ENCODE measurements at regions not wholly inside any gene's neighbourhood (a gene's known extent, or its start where the extent isn't known, plus 50 kb on each side); places are given as distances from the start of the nearest gene placed in this dataset.

- no peaks in the 10 kb centered on the region for H4K20me1 ChIP-seq (ENCODE audit: insufficient read depth, low read length, poor library complexity, severe bottlenecking)
- peaks cover 17% of the 10 kb centered on the region for H3F3A ChIP-seq (ENCODE audit: low read depth)
- H3K4me2 ChIP-seq (ENCODE audit: low read depth, low read length, poor library complexity, severe bottlenecking) = peak overlapping the region; percentile 89
- peaks cover 27% of the 10 kb centered on the region for H3K4me1 ChIP-seq (ENCODE audit: insufficient read depth, low read length, poor library complexity, severe bottlenecking)
- no peaks in the 10 kb centered on the region for H3K27me3 ChIP-seq (ENCODE audit: insufficient read depth, low read length, poor library complexity, severe bottlenecking)
- TF ChIP-seq EZH2phosphoT487 (IDR thresholded peaks at IDR 0.05; ENCODE audit: borderline replicate concordance) (no peak), CTCF (conservative IDR thresholded peaks at IDR 0.05; ENCODE audit: low read length) (no peak)
- H3K9me2 ChIP-seq (replicated peaks; ENCODE audit: low read depth, low read length) = no peaks in the 10 kb centered on the region
- H3K4me3 ChIP-seq (ENCODE audit: low read length, poor library complexity, severe bottlenecking) = peak overlapping the region; percentile 95
- peak overlapping the region; percentile 13; the same call in 1 of the 2 replicates for H2AFZ ChIP-seq (ENCODE audit: low read length)
- peaks cover 17% of the 10 kb centered on the region; the same call in 1 of the 2 replicates for H3K79me2 ChIP-seq (ENCODE audit: insufficient read depth, low read length)
- H3K36me3 ChIP-seq (ENCODE audit: insufficient read depth, low read length) = no peaks in the 10 kb centered on the region
- H3K9ac ChIP-seq (ENCODE audit: low read depth, low read length, poor library complexity, severe bottlenecking) = peak overlapping the region; percentile 97
- H3K9me3 ChIP-seq (ENCODE audit: insufficient read depth, low read depth, low read length) = no peaks in the 10 kb centered on the region
Observed at GRCh38 chr6:26271668-26272024, 93.4 kb upstream of the BTN3A2 start.

GRCh38 chr6:26272171-26272637 lies 92.8 kb upstream of the BTN3A2 start:
- H3K9me3 ChIP-seq (ENCODE audit: insufficient read depth, low read depth, low read length) = no peaks in the 10 kb centered on the region
- no peaks in the 10 kb centered on the region for H3K36me3 ChIP-seq (ENCODE audit: insufficient read depth, low read length)
- H2AFZ ChIP-seq (ENCODE audit: low read length) = peak overlapping the region; percentile 7; the same call in 1 of the 2 replicates
- no peaks in the 10 kb centered on the region for H3K27me3 ChIP-seq (ENCODE audit: insufficient read depth, low read length, poor library complexity, severe bottlenecking)
- H3K9me2 ChIP-seq (replicated peaks; ENCODE audit: low read depth, low read length) = no peaks in the 10 kb centered on the region
- peaks cover 17% of the 10 kb centered on the region; the same call in 1 of the 2 replicates for H3K79me2 ChIP-seq (ENCODE audit: insufficient read depth, low read length)
- peaks cover 17% of the 10 kb centered on the region for H3F3A ChIP-seq (ENCODE audit: low read depth)
- H3K9ac ChIP-seq (ENCODE audit: low read depth, low read length, poor library complexity, severe bottlenecking) = peak overlapping the region; percentile 97
- H4K20me1 ChIP-seq (ENCODE audit: insufficient read depth, low read length, poor library complexity, severe bottlenecking) = no peaks in the 10 kb centered on the region
- TF ChIP-seq EZH2phosphoT487 (IDR thresholded peaks at IDR 0.05; ENCODE audit: borderline replicate concordance) (no peak), CTCF (conservative IDR thresholded peaks at IDR 0.05; ENCODE audit: low read length) (no peak)
- H3K4me1 ChIP-seq (ENCODE audit: insufficient read depth, low read length, poor library complexity, severe bottlenecking) = peaks cover 32% of the 10 kb centered on the region
- H3K4me2 ChIP-seq (ENCODE audit: low read depth, low read length, poor library complexity, severe bottlenecking) = peak overlapping the region; percentile 89
- H3K4me3 ChIP-seq (ENCODE audit: low read length, poor library complexity, severe bottlenecking) = peak overlapping the region; percentile 95

GRCh38 chr6:26273673-26274588 lies 91.1 kb upstream of the BTN3A2 start:
- H3K79me2 ChIP-seq (ENCODE audit: insufficient read depth, low read length) = peaks cover 16% of the 10 kb centered on the region; the same call in 1 of the 2 replicates
- H3K4me2 ChIP-seq (ENCODE audit: low read depth, low read length, poor library complexity, severe bottlenecking) = peak overlapping the region; percentile 79

More at GRCh38 chr6:26273673-26274588, 91.1 kb upstream of the BTN3A2 start:
- peaks cover 31% of the 10 kb centered on the region for H3K4me1 ChIP-seq (ENCODE audit: insufficient read depth, low read length, poor library complexity, severe bottlenecking)
- no peaks in the 10 kb centered on the region for H3K27me3 ChIP-seq (ENCODE audit: insufficient read depth, low read length, poor library complexity, severe bottlenecking)
- H3F3A ChIP-seq (ENCODE audit: low read depth) = peaks cover 17% of the 10 kb centered on the region
- no peaks in the 10 kb centered on the region for H3K9me2 ChIP-seq (replicated peaks; ENCODE audit: low read depth, low read length)
- H4K20me1 ChIP-seq (ENCODE audit: insufficient read depth, low read length, poor library complexity, severe bottlenecking) = no peaks in the 10 kb centered on the region
- peak overlapping the region; percentile 97 for H3K9ac ChIP-seq (ENCODE audit: low read depth, low read length, poor library complexity, severe bottlenecking)
- H3K36me3 ChIP-seq (ENCODE audit: insufficient read depth, low read length) = no peaks in the 10 kb centered on the region
- peak overlapping the region; percentile 95 for H3K4me3 ChIP-seq (ENCODE audit: low read length, poor library complexity, severe bottlenecking)
- no peaks in the 10 kb centered on the region for H3K9me3 ChIP-seq (ENCODE audit: insufficient read depth, low read depth, low read length)
- H2AFZ ChIP-seq (ENCODE audit: low read length) = peak overlapping the region; percentile 24; the same call in 1 of the 2 replicates
- no peak for TF ChIP-seq CTCF (conservative IDR thresholded peaks at IDR 0.05; ENCODE audit: low read length)
- TF ChIP-seq EZH2phosphoT487 (IDR thresholded peaks at IDR 0.05; ENCODE audit: borderline replicate concordance) = no peak
